Bronchial epithelial cell (primary cell): ENCODE measurements at regions not wholly inside any gene's neighbourhood (a gene's known extent, or its start where the extent isn't known, plus 50 kb on each side); places are given as distances from the start of the nearest gene placed in this dataset.
A peak's percentile ranks its signal among the peaks of the same experiment; 100 is the strongest.
"Not testable (repeated sequence)": the region's sequence is repeated elsewhere in the genome, so short reads cannot be mapped to it uniquely, and the experiment has no call there.

Experiments used
- DNase-seq: peaks from one replicate; pipeline ENCODE4 v3.0.0-alpha.2; 2010; ENCODE audit warnings: low read depth
- FAIRE-seq: peaks from 2 replicates; lab custom pipeline; 2011; peaks lifted over from hg19 to GRCh38; lab: Jason Lieb, UNC
- H3K27me3 ChIP-seq: 2 replicates; pipeline ENCODE4 v1.5.1; 2011; ENCODE audit warnings: low read length; ENCODE audit not compliant: control insufficient read depth, insufficient read depth
- H3K36me3 ChIP-seq: 2 replicates; pipeline ENCODE4 v1.5.1; 2011; ENCODE audit warnings: low read length; ENCODE audit not compliant: control insufficient read depth, insufficient read depth
- H3K4me3 ChIP-seq: 2 replicates; pipeline ENCODE4 v1.5.1; 2011; ENCODE audit warnings: mild to moderate bottlenecking, low read depth, low read length, control low read depth
- TF ChIP-seq, protein P1 (sequence below): IDR thresholded peaks from 2 replicates; pipeline ENCODE4 v1.5.1; 2011; ENCODE audit warnings: mild to moderate bottlenecking, moderate library complexity, low read length, control low read depth, inconsistent platforms; ENCODE audit not compliant: insufficient read depth, severe bottlenecking

DNA sequence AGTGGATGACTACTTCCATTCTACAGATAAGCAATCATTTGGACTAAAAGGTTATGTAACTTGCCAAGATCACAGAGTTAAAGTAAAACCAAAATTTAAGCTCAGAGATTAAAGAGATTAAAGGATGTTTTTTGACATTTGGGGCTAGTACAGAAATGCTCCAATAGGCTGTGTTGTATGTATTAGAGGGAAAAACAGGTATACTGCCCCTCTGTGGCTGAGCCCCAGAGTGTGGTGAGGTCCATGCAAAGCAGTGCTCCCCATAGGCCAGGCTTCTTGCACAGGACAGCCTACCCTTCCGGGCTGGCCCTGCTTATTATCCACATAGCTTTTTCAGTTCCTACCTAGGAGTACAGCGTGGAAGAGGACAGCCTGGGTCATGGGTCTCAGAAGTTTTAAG lies 322.8 kb downstream of the POM121L12 start:
- TF ChIP-seq, protein P1, sequence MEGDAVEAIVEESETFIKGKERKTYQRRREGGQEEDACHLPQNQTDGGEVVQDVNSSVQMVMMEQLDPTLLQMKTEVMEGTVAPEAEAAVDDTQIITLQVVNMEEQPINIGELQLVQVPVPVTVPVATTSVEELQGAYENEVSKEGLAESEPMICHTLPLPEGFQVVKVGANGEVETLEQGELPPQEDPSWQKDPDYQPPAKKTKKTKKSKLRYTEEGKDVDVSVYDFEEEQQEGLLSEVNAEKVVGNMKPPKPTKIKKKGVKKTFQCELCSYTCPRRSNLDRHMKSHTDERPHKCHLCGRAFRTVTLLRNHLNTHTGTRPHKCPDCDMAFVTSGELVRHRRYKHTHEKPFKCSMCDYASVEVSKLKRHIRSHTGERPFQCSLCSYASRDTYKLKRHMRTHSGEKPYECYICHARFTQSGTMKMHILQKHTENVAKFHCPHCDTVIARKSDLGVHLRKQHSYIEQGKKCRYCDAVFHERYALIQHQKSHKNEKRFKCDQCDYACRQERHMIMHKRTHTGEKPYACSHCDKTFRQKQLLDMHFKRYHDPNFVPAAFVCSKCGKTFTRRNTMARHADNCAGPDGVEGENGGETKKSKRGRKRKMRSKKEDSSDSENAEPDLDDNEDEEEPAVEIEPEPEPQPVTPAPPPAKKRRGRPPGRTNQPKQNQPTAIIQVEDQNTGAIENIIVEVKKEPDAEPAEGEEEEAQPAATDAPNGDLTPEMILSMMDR, result no peak
- no peaks in the 10 kb centered on the region for H3K36me3 ChIP-seq
- DNase-seq, result no peak
- H3K4me3 ChIP-seq, result no peak overlapping the region
- no peaks in the 10 kb centered on the region for H3K27me3 ChIP-seq
- FAIRE-seq, result no peak

DNA sequence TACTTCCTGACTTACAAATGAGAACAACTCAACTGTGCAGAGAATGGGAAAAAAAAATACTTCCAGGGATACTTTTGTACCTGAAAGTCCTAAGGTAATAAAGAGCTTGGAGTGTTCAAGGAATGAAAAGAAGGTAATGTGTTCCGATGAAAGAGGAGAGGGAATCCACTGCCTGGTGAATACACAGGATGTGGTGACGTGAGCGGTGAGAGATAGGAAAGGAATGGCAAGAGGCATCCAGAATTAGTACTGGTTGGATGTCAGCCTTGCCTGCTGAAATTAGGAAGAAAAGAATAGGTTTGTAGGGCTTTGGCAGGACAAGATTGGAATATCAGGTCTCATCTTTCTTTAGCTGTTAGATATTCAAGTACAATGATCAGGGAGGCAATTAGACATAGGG lies 347.7 kb downstream of the POM121L12 start:
- TF ChIP-seq, protein P1, result no peak
- DNase-seq, result peak; percentile 46
- H3K27me3 ChIP-seq, result no peaks in the 10 kb centered on the region
- H3K36me3 ChIP-seq, result no peaks in the 10 kb centered on the region
- no peak overlapping the region for H3K4me3 ChIP-seq
- no peak for FAIRE-seq

DNA sequence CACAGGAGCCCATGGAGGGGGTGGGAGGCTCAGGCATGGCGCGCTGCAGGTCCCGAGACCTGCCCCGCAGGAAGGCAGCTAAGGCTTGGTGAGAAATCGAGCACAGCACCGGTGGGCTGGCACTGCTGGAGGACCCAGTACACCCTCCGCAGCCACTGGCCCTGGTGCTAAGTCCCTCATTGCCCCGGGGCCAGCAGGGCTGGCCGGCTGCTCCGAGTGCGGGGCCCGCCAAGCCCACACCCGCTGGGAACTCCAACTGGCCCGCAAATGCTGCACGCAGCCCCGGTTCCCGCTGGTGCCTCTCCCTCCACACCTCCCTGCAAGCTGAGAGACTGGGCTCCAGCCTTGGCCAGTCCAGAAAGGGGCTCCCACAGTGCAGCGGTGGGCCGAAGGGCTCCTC lies 349.8 kb downstream of the POM121L12 start:
- FAIRE-seq, H3K36me3 ChIP-seq, DNase-seq, H3K4me3 ChIP-seq, H3K27me3 ChIP-seq: not testable (repeated sequence)

DNA sequence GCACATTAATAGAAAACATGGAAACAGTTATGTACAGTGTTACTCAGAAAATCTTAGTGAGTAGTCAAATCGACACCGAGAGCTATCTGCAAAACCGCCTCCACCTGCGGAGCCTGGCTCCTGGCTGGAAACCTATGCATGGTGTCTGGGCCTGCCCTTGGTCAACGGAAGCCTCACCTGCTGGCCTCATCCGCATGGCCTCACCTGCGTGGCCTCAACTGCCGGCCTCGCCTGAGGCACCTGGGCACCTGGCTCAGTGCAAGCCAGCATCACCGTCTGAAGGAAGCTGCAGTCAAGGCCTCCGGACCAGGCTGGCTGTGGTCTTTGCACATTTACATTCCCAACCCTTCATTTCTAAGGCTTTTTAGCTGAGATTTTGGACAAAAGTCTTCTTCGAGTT lies 352.1 kb downstream of the POM121L12 start:
- H3K27me3 ChIP-seq, result no peaks in the 10 kb centered on the region
- no peak overlapping the region for H3K4me3 ChIP-seq
- no peaks in the 10 kb centered on the region for H3K36me3 ChIP-seq
- no peak for FAIRE-seq
- no peak for DNase-seq
- TF ChIP-seq, protein P1, result no peak

DNA sequence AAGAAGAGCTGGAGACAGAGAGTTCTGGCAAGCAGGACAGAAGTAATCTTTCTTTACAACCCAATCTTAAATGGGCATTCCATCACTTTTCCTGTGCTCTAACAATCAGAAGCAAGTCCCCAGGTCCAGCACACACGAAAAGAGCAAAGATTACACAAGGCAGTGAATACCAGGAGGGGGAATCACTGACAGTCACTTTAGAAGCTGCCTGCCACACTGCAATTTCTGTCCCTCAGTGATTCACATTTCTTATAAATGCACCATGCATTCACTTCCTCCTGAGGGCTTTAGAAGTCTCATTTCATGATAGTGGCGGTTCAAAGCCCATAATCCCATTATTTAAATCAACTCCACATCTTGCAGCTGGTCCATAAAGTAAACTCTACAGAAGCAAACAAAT lies 362.5 kb downstream of the POM121L12 start:
- DNase-seq (no peak), FAIRE-seq (no peak)
- Histone ChIP-seq H3K4me3 (no peak overlapping the region), H3K36me3 (no peaks in the 10 kb centered on the region), H3K27me3 (no peaks in the 10 kb centered on the region)
- TF ChIP-seq, protein P1, result no peak

DNA sequence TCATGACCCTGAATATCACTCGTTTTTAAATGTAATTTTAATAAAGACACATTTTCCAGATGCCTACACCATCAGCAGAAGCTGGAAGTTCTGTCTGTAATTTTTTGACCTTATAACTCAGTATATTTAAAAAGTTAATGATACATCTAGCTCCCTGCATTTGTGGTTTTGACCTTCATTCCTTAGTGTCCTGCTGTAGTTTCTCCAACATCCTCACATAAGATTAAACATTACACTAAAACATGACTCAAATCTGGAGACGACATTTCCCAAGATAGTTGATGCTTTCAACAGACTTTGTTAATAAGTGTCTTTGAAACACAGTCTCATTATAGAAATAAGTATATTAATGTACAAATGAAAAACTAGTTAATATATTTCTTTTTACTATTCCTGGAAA lies 363.1 kb downstream of the POM121L12 start:
- DNase-seq (no peak), FAIRE-seq (no peak)
- Histone ChIP-seq H3K36me3 (no peaks in the 10 kb centered on the region), H3K27me3 (no peaks in the 10 kb centered on the region), H3K4me3 (no peak overlapping the region)
- TF ChIP-seq, protein P1, result no peak
